Mucosa of stomach (tissue), 1 donor: ENCODE measurements at regions not wholly inside any gene's neighbourhood (a gene's known extent, or its start where the extent isn't known, plus 50 kb on each side); places are given as distances from the start of the nearest gene placed in this dataset.

Experiments
- H3K27me3 ChIP-seq: one replicate; pipeline ENCODE4 v1.7.0; 2013; ENCODE audit warnings: mild to moderate bottlenecking, low read length; ENCODE audit not compliant: control insufficient read depth, insufficient read depth
- H3K36me3 ChIP-seq: one replicate; pipeline ENCODE4 v1.7.0; 2013; ENCODE audit warnings: low read length; ENCODE audit not compliant: control insufficient read depth, insufficient read depth
- H3K4me1 ChIP-seq: one replicate; pipeline ENCODE4 v1.7.0; 2013; ENCODE audit warnings: mild to moderate bottlenecking, low read length; ENCODE audit not compliant: control insufficient read depth, insufficient read depth
- H3K4me3 ChIP-seq: one replicate; pipeline ENCODE4 v1.7.0; 2013; ENCODE audit warnings: low read length
- H3K9ac ChIP-seq: one replicate; pipeline ENCODE4 v1.7.0; 2013; ENCODE audit warnings: mild to moderate bottlenecking, low read length, moderate library complexity
- H3K9me3 ChIP-seq: one replicate; pipeline ENCODE4 v1.7.0; 2013; ENCODE audit warnings: mild to moderate bottlenecking, low read length, moderate library complexity; ENCODE audit not compliant: control insufficient read depth
- donor health status: Pancreatic carcinoma.

DNA sequence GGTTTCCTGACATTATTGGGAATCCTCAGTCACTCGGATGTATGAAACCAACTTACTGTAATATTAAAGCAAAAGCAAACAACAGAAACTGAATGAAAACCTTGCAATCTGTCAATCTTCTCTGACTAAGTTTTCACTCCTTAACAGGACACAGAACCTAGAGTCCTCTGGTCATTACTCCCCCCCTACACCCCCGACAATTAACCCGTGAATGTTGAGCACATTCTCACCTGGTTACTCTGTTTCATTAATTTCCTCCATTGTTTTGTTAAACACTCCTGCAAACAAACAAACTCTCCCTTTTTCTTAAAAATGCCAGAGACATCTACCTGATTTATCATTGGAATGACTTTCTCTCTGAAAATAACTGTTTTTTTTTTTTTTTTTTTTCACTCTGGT lies 469.0 kb upstream of the PRKX start:
- Histone ChIP-seq H3K27me3 (no peaks in the 10 kb centered on the region), H3K36me3 (no peaks in the 10 kb centered on the region), H3K4me3 (no peak overlapping the region), H3K9me3 (no peaks in the 10 kb centered on the region), H3K9ac (no peak overlapping the region), H3K4me1 (no peaks in the 10 kb centered on the region)

DNA sequence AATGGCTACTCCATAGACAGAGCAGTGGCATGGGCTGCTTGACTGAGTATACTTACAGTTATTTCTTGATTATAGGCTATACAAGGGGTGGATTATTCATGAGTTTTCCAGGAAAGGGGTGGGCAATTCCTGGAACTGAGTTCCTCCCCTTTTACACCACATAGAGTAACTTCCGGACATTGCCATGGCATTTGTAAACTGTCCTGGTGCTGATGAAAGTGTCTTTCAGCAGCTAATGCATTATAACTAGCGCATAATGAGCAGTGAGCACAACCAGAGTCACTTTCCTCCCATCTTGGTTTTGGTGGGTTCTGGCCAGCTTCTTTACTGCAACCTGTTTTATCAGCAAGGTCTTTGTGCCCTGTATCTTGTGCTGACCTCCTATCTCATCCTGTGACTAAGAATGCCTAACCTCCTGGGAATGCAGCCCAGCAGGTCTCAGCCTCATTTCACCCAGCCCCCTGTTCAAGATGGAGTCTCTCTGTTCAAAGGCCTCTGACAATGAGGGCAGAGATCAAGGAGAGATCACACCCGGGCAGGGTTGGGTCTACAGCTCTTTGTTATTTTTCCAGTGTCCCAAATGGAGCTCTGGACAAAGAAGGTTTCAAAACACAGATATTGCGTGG lies 468.4 kb upstream of the PRKX start:
- H3K9me3 ChIP-seq, result no peaks in the 10 kb centered on the region
- H3K27me3 ChIP-seq, result no peaks in the 10 kb centered on the region
- H3K36me3 ChIP-seq, result no peaks in the 10 kb centered on the region
- no peaks in the 10 kb centered on the region for H3K4me1 ChIP-seq
- H3K9ac ChIP-seq, result no peak overlapping the region
- H3K4me3 ChIP-seq, result no peak overlapping the region

DNA sequence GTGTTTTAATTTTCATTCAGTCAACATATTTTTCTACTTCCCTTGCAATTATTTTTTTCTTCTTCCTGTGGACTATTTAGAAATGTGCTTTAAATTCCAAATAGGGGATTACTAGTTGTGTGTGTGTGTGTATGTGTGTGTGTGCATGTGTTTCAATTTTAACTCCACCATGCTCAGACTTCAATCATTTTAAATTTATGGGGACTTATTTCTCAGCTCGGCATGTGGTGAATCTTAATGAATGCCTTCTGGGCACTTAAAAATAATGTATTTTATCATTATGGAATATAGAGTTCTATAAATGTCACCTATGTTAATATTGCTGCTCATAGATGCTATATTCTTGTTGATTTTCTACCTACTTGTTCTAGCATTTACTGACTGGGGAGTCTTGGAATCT lies 465.6 kb upstream of the PRKX start:
- Histone ChIP-seq H3K36me3 (no peaks in the 10 kb centered on the region), H3K9ac (no peak overlapping the region), H3K4me1 (no peaks in the 10 kb centered on the region), H3K4me3 (no peak overlapping the region), H3K9me3 (no peaks in the 10 kb centered on the region), H3K27me3 (no peaks in the 10 kb centered on the region)

DNA sequence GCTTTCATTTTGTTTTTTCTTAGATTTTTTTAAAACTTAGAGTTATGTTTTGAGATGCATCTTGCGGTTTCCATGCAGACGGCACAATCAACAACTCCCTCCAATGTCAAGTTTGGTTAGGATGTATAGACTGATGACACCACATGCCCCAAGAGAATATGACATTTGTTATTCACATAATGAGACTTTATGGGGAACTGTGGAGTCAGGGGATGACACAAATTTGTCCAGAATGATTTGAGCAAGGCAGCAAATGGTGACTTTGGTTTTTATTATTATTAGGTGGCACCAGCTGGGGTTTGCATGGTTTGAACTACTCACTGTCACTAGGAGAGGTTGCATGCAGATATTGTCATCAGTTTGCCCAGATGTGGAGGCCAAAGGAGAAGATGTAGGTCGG lies 461.8 kb upstream of the PRKX start:
- Histone ChIP-seq H3K9me3 (no peaks in the 10 kb centered on the region), H3K4me3 (no peak overlapping the region), H3K9ac (no peak overlapping the region), H3K27me3 (no peaks in the 10 kb centered on the region), H3K4me1 (no peaks in the 10 kb centered on the region), H3K36me3 (no peaks in the 10 kb centered on the region)

DNA sequence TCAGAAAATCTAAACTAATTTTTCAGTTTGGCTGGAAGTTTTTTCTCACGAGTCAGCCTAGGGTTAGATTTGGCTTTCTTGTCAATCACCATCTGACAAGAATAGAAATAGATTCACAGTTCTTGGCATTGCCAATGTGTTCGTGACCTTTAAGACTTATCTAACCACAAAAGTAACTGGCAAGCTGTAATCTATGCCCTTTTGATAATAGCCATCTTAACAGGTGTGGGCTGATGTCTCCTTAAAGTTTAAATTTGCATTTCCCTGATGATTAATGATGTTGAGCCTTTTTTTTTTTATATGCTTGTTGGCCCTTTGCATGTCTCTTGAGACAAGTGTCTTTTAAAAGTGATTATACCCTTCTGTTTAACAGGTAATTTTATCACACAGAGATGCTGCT lies 460.3 kb upstream of the PRKX start:
- Histone ChIP-seq H3K9me3 (no peaks in the 10 kb centered on the region), H3K4me1 (no peaks in the 10 kb centered on the region), H3K4me3 (no peak overlapping the region)

DNA sequence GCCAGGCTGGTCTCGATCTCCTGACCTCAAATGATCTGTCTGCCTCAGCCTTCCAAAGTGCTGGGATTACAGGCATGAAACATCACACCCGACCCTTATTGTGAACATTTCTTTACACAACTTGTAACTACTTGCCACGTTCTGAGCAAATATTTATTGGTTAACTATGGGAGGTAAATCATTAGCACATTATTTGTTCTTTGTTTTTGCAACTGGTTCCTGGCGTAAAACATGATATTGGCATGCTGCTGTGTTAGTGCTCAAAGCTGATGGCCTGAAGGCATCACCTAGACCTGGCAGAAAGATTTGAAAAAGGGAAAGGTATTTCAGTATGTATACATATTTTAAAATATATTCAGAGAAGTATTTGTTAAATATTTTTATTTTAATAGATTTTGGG lies 438.3 kb upstream of the PRKX start:
- Histone ChIP-seq H3K9me3 (no peaks in the 10 kb centered on the region), H3K36me3 (no peaks in the 10 kb centered on the region), H3K27me3 (no peaks in the 10 kb centered on the region), H3K4me1 (no peaks in the 10 kb centered on the region), H3K9ac (no peak overlapping the region), H3K4me3 (no peak overlapping the region)

More for the DNA sequence above, 460.3 kb upstream of the PRKX start:
- Histone ChIP-seq H3K27me3 (no peaks in the 10 kb centered on the region), H3K9ac (no peak overlapping the region), H3K36me3 (no peaks in the 10 kb centered on the region)

DNA sequence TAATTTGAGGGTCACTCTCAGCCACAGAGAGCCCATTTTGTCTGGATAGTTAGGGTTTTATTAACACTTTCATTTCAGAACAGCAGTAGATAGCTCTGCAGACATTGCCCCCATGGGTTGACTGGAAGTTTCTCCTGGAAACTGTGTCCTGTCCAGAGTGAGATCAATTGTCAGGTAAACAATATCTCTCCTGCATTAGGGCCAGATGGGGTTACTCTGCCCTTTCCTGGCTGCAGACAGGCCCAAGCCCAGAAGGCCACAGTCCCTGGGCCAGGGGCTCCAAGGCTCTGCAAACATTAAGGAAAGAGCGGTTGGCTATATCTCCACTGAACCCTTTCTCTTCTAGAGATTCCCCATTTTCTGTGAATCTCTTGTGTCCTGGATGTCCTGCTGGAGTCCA lies 436.8 kb upstream of the PRKX start:
- Histone ChIP-seq H3K4me3 (no peak overlapping the region), H3K4me1 (no peaks in the 10 kb centered on the region), H3K27me3 (no peaks in the 10 kb centered on the region), H3K9me3 (no peaks in the 10 kb centered on the region), H3K36me3 (no peaks in the 10 kb centered on the region), H3K9ac (no peak overlapping the region)

DNA sequence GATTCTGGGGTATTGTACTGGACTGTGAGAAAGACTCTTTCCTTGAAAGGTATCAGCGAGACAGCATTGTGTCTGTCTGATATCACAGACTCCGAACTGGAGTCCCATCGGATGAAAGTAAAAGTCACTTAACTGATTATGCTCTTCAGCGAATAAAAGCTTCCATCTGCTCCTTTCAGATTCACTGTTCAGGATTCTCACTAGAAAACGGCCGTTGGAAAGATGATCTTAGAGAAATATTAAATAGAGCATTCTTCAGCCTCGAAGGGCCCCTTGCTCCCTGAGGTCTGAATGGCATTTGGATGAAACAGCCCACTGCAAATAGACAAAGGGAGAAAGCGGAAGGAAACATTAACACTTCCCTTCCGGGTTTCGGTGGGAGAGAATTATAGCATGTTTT lies 416.2 kb upstream of the PRKX start:
- no peaks in the 10 kb centered on the region for H3K4me1 ChIP-seq
- H3K36me3 ChIP-seq, result no peaks in the 10 kb centered on the region
- no peak overlapping the region for H3K9ac ChIP-seq
- H3K9me3 ChIP-seq, result no peaks in the 10 kb centered on the region
- no peaks in the 10 kb centered on the region for H3K27me3 ChIP-seq
- no peak overlapping the region for H3K4me3 ChIP-seq

DNA sequence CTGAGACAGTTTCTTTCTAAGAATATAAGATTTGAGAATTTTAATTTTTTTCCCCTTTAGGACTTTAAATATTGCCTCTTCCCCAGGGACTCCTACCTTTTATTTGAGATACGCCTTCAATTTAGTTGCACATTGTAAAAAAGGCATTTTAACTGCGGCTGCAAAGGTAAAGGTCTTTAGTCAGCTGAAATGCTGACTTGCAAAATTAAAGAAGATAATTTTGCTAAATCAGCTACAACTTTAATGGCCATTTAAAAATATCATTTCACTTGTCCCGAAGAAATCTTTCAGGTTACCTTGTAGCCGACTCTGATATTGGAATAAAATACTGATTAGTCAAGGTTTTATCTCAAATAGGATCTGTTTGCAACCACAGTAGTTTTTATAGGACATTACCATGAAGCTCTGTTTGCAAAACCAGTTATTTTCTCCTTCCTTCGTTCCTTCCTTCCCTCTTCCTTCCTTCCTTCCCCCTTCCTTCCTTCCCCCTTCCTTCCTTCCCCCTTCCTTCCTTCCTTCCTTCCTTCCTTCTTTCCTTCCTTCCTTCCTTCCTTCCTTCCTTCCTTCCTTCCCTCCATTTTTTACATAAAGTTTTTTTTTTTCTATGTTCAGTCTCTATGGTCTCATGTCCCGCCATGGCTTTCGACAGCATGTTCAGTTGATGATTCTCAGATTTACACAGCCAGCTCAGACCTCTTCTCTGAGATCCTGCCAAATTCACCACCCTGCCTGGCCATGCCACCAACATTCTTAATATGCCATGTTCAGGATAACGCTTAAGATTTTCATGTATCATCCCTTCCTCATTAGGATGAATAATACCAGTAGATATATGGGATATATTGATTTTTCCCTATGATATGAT lies 405.4 kb upstream of the PRKX start:
- Histone ChIP-seq H3K27me3 (no peaks in the 10 kb centered on the region), H3K4me3 (no peak overlapping the region), H3K9me3 (no peaks in the 10 kb centered on the region), H3K4me1 (no peaks in the 10 kb centered on the region), H3K9ac (no peak overlapping the region), H3K36me3 (no peaks in the 10 kb centered on the region)

DNA sequence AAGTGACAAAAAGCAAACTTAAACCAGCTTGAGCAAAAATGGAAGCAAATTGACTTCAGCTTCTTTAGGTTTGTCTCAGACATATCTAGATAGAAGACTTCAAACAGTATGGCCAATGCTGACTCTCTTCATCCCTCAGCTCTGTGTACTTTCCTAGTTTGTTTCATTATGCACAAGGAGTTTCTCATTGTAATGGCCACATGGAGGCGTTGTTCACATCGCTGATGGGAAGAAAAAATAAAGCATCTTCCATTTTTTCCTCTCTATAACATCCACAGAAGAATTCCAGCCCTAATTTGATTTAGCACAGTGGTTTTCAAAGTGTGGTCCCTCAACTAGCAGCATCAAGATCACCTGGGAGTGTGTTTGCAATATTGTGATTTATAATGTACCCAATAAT lies 397.5 kb upstream of the PRKX start:
- H3K4me1 ChIP-seq, result no peaks in the 10 kb centered on the region
- no peak overlapping the region for H3K4me3 ChIP-seq
- no peaks in the 10 kb centered on the region for H3K9me3 ChIP-seq
- no peaks in the 10 kb centered on the region for H3K27me3 ChIP-seq
- H3K36me3 ChIP-seq, result no peaks in the 10 kb centered on the region
- no peak overlapping the region for H3K9ac ChIP-seq

DNA sequence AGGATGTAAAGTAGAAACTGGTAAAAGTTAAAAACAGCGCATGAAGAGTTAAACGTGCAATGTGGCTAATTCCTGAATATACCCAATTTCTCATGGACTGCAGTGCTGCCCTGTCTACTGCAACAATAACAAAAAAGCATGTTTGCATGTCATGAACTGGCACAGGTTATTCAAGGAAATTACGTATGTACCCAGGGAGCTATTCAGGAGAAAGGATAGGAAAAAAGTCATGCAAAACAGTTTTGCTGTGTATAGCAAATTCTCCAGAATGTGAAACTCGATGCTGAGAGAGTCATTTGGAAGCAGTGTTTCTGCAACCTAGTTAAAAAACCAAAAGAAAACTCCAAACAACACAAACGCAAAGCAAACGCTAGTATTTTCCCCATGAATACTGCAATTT lies 381.5 kb upstream of the PRKX start:
- Histone ChIP-seq H3K9ac (no peak overlapping the region), H3K9me3 (no peaks in the 10 kb centered on the region), H3K27me3 (no peaks in the 10 kb centered on the region), H3K36me3 (no peaks in the 10 kb centered on the region), H3K4me3 (no peak overlapping the region), H3K4me1 (no peaks in the 10 kb centered on the region)

DNA sequence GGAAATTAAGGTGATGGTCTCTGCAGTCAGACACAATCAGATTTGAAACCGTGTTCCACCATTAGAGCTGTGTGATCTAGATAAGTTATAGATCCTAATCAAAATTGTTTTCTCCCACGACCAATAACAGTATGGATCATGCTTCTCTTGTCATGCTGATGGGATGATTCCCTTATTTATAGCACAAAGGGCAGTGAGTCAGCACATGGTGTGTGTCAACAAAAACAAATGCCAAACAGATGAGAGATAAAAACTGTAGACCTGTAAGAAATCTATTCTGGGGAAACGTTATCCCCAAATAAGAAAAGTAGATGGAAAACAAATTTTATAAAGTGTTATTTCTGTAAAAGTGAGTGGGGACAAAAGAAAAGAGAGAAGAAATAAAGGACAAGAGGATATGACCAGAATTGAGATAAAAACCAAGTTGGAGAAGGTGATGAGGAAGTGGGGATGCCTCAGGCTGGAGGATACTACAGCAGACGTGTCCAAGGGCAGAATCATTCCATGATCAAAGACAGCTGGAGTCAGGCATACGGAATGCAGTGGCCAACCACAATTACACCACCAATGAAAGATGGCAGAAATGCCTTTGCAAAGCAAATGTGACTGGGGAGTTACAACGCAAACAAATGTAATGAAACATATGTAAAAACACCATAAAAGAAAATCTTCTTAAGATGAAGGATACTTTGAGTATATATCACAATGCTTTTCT lies 377.8 kb upstream of the PRKX start:
- no peak overlapping the region for H3K9ac ChIP-seq
- H3K4me1 ChIP-seq, result no peaks in the 10 kb centered on the region
- H3K27me3 ChIP-seq, result no peaks in the 10 kb centered on the region
- H3K36me3 ChIP-seq, result no peaks in the 10 kb centered on the region
- H3K9me3 ChIP-seq, result no peaks in the 10 kb centered on the region
- no peak overlapping the region for H3K4me3 ChIP-seq
